HG03342 (cell line): ENCODE measurements at regions not wholly inside any gene's neighbourhood (a gene's known extent, or its start where the extent isn't known, plus 50 kb on each side); places are given as distances from the start of the nearest gene placed in this dataset.
A peak's percentile ranks its signal among the peaks of the same experiment; 100 is the strongest.

Experiments used
- ATAC-seq: cut with Tn5 transposase; IDR thresholded peaks from one replicate; pipeline ENCODE4 v1.9.1; 2021; ENCODE audit warnings: mild to moderate bottlenecking, moderate library complexity; ENCODE audit not compliant: unreplicated experiment

GRCh38 chr6:47360388-47360787, 50.7 kb upstream of the TNFRSF21 start:
- ATAC-seq: no peak

- no peak for ATAC-seq
Measured at GRCh38 chr6:47362857-47363461, 53.3 kb upstream of the TNFRSF21 start.

DNA sequence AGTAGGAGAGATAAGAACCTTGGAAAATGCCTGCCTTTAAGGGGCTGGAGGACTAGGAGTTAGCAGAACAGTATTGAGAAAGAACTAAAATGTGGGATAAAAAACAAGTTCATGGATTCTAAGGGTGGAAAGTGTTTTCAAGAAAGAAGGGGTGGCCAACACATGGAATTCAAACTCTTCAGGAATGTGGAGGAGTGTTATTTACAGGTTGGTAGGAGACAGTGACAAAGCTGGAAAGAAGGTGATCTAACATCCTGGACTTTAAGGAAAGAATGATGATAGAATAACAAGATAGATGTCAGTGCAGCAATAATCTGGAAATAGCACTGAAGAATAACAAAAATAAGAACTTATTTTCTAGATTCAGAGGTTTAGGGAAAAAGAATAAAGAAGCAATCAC, 54.0 kb upstream of the TNFRSF21 start:
- ATAC-seq: no peak

DNA sequence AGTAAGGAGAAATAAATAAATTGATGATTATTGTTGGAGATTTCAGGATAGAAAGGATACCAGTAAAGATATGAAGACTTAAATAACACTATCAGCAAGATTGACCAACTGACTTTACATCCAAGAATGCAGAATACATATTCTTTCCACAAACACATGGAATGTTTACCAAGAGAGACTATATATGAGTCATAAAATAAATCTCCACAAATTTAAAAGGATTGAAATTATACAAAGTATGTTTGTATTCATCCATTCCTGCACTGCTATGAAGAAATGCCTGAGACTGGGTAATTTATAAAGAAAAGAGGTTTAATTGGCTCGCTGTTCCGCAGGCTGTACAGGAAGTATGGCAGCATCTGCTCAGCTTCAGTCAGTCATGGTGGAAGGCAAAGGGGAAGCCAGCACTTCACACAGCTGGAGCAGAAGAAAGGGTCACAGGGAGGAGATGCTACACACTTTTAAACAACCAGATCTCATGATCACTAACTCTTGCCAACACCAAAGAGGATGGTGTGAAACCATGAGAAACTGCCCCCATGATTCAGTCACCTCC, 56.7 kb upstream of the TNFRSF21 start:
- no peak for ATAC-seq

- ATAC-seq: no peak
Measured at GRCh38 chr6:47371139-47371869, 61.6 kb upstream of the TNFRSF21 start.

DNA sequence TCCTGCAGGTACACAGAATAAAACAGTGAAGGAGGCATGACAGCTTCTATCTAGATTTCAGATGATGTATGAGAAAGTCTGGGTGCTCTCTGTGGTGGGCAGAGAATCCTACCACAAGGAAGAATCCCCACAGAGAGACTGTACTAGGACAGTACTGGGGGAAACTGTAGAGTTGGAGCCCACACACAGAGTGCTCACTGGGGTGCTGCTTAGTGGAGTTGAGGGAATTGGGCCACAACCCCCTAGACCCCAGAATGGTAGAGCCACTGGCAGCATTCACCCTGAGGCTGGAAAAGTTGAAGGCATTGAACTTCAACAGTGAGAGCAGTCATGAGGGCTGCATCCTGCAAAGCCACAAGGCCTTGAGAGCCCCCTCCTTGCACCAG, 62.2 kb upstream of the TNFRSF21 start:
- ATAC-seq: no peak

DNA sequence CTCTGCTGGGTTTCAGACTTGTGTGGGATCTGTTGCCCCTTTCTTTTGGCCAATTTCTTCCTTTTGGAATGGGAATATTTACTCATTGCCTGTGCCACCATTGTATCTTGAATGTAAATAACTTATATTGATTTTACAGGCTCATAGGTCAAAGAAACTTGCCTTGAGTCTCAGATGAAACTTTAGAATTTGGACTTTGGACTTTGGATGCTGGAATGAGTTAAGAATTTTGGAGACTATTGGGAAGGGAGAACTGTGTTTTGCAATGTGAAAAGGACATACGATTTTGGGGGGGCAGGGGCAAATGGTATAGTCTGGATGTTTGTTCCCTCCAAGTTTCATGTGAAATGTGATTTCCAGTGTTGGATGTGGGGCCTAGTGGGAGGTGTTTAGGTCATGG, 62.6 kb upstream of the TNFRSF21 start:
- no peak for ATAC-seq

- no peak for ATAC-seq
Measured at GRCh38 chr6:47375426-47375825, 65.7 kb upstream of the TNFRSF21 start.

- peak; percentile 77 for ATAC-seq
Measured at GRCh38 chr6:47376930-47377329, 67.2 kb upstream of the TNFRSF21 start.

DNA sequence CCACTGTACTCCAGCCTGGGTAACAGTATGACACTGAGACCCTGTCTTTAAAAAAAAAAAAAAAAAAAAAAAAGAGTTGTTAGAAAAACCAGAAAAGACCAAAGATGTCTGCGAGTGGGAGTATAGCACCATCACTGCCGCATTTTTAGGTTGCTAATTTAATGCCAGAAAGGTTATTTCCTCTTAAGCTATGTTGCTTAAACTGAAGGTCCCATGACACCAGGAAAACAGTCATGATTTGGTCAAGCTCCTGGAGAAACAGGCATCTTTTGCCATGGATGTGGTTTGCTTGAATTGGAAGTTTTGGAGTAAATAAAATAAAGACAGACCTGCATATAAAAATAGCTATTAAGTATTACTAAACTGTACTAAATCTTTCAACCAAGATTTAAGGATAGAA, 68.3 kb upstream of the TNFRSF21 start:
- no peak for ATAC-seq

DNA sequence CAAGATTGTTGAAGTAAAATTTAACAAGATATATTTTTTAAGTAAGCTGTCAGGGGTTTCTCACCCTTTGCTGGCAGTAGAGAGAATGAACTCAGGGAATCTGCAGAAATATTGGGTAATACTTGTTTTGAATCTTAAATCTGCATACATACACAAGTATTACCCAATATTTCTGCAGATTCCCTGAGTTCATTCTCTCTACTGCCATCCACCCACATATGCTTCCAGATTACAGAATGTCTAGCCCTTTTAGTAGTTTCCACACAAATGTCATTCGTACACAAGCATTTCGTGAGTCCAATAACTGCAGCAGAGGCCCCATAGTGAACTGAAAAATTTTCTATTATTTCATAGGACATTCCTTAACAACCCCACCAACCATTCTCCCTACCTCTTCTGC, 69.6 kb upstream of the TNFRSF21 start:
- no peak for ATAC-seq

- no peak for ATAC-seq
Measured at GRCh38 chr6:47380251-47380650, 70.5 kb upstream of the TNFRSF21 start.

- no peak for ATAC-seq
Measured at GRCh38 chr6:47381036-47381435, 71.3 kb upstream of the TNFRSF21 start.

- no peak for ATAC-seq
Measured at GRCh38 chr6:47383360-47383759, 73.7 kb upstream of the TNFRSF21 start.

DNA sequence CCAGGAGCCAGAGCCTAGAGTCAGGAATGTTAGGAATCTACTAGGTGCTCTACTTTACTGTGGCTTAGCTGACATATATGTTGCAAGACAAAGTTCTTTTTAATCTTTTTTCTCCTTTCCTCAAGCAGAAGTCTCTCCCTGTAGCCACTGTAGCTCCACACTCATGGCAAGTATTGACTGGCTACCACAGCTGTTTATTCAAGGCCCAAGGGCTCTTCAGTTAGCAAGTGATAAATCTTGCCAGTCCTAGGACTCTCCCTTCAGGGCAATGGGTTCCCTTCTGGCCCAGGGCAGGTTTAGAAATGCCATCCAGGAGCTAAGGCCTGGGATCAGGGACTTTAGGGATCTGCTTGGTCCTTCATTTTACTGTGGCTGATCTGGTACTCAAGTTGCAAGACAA, 82.0 kb upstream of the TNFRSF21 start:
- no peak for ATAC-seq

DNA sequence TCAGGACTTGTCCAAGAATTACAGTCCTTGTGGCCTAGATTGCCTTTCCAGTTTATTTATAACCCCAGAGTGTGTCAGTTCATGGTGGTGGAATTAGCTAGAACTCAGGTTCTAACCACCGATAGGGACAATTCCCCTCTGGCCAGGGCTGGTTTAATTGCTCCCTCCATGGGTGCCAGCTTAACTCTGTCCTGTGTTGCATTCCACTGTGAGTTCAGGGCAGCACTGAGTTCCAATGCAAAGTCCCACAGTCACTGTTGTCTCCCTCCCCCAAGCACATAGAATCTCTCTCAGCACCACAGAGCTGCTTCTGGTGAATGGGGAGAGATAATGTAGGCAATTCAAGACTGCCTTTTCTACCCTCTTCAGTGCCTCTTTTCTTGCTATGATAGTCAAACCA, 82.5 kb upstream of the TNFRSF21 start:
- no peak for ATAC-seq

DNA sequence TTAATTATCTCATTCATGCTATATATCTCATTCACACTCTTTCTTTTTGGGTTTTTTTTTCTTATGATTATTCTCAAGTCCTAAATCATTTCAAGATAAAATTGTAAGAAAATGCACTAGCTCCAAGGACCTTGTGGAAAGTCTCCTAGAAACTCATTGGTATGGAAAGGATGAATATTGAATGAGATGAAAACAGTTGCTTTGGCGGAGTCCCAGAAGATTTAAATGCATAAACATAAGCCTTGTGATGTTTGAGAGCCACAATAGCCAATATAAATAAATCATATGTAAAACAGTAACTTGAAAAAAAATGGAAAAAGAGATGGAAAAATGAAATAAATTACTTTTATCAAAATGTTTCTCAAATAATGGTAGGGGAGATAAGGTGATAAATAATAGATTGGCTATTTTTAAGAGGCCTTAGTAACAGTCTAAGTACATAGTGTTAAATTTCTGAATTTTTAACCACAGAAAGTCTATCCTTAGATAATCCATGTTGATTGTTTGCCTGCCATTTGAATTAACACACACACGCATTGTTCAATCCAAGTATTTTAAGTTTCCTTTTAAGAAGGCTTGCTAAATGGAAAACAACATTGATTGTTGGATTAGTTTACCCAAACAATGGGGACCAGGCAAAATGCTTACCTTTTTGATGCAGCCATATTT, 81.1 kb upstream of the CD2AP start:
- no peak for ATAC-seq

DNA sequence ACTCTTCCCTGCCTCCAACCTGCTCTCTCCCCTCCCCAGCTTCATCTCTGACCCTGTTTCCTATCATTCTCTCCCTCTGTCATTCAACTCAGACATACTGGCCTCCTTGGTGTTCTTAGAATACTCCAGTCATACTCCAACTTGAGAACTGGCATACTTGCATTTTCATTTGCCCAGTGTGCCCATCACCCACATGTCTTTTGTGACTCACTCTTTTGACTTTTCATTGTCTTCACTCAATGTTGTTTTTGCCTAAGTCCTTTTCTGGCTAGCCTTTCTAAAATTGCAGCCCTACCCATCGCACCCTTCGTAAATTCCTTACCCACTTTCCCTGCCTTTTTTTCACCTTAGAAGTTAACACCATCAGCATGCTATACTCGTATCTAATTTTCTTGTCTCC, 77.0 kb upstream of the CD2AP start:
- ATAC-seq: no peak

GRCh38 chr6:47402081-47402480, 75.5 kb upstream of the CD2AP start:
- no peak for ATAC-seq

DNA sequence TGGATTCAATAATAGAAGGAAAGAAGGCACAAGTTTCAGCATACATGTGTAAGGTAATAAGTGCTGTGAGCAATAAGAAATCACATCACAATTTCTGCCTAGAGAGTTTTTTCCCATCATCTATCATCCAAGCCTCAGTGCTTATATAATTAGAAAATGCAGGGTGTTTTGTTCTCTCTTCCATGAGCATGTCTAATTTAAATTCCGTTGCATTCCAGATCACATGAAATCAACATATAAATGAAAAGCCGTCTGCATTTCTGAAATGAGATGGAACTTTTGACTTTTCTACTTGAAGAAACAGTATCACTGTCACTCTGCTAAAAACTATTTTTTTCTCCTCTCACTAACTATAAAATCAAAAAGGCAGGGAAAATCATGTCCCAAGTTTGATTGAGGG, 74.5 kb upstream of the CD2AP start:
- ATAC-seq: no peak

DNA sequence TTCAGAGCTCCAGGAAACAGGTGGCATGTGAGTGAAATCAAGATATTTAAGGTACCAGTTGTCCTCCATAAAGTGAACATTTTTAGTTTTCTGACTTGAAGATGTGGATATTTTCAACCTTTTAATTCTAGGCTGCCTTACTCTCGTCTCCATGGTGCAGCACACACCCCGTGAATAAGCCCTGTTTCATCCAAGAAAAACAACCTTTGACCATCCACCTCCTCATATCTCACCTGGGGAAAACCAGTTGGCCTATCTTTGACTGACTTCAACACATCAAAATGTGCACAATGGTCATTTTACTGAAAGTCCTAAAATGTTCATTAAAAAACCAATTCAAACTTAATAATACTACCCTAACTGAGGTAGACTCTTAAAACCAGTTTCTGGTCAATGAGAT, 73.8 kb upstream of the CD2AP start:
- no peak for ATAC-seq

GRCh38 chr6:47404435-47404834, 73.2 kb upstream of the CD2AP start:
- ATAC-seq: no peak
